Ishikawa (cell line): ENCODE measurements at regions not wholly inside any gene's neighbourhood (a gene's known extent, or its start where the extent isn't known, plus 50 kb on each side); places are given as distances from the start of the nearest gene placed in this dataset.

Experiments
- CEBPB ChIP-seq: IDR thresholded peaks from 2 replicates; pipeline ENCODE4 v1.6.1; 2012
- CREB1 ChIP-seq: IDR thresholded peaks from 2 replicates; pipeline ENCODE4 v1.6.1; 2012; ENCODE audit warnings: low read depth
- EGR1 ChIP-seq: IDR thresholded peaks from 2 replicates; pipeline ENCODE4 v1.6.1; 2012
- EP300 ChIP-seq: IDR thresholded peaks from 2 replicates; pipeline ENCODE4 v1.6.1; 2012; ENCODE audit warnings: borderline replicate concordance
- FOXM1 ChIP-seq: IDR thresholded peaks from 2 replicates; pipeline ENCODE4 v1.6.1; 2012; ENCODE audit warnings: low read depth, borderline replicate concordance
- MAX ChIP-seq: IDR thresholded peaks from 2 replicates; pipeline ENCODE4 v1.6.1; 2012
- NFIC ChIP-seq: IDR thresholded peaks from 2 replicates; pipeline ENCODE4 v1.6.1; 2012
- RAD21 ChIP-seq: IDR thresholded peaks from 2 replicates; pipeline ENCODE4 v1.6.1; 2012; ENCODE audit warnings: low read depth
- REST ChIP-seq: IDR thresholded peaks from 2 replicates; pipeline ENCODE4 v1.6.1; 2012; ENCODE audit warnings: low read depth, mild to moderate bottlenecking
- TAF1 ChIP-seq: IDR thresholded peaks from 2 replicates; pipeline ENCODE4 v1.6.1; 2012; ENCODE audit warnings: low read depth, mild to moderate bottlenecking
- TCF12 ChIP-seq: IDR thresholded peaks from 2 replicates; pipeline ENCODE4 v1.6.1; 2012; ENCODE audit warnings: low read depth
- TEAD4 ChIP-seq: IDR thresholded peaks from 2 replicates; pipeline ENCODE4 v1.6.1; 2012
- USF1 ChIP-seq: IDR thresholded peaks from 2 replicates; pipeline ENCODE4 v1.6.1; 2012
- YY1 ChIP-seq: IDR thresholded peaks from 2 replicates; pipeline ENCODE4 v1.6.1; 2012; ENCODE audit warnings: low read depth
- ZBTB7A ChIP-seq: IDR thresholded peaks from 2 replicates; pipeline ENCODE4 v1.6.1; 2012; ENCODE audit warnings: low read depth

- TF ChIP-seq CEBPB = no peak
Observed at GRCh38 chr7:47100148-47100816, 481.6 kb downstream of the TNS3 start.

GRCh38 chr7:47097431-47097830 lies 484.5 kb downstream of the TNS3 start:
- TF ChIP-seq TCF12 (no peak), RAD21 (no peak), TEAD4 (no peak), FOXM1 (no peak), EP300 (no peak)

- TF ChIP-seq MAX (no peak), REST (no peak), YY1 (no peak)
Observed at GRCh38 chr7:47095946-47096345, 486.0 kb downstream of the TNS3 start.

- TF ChIP-seq REST = no peak
Observed at GRCh38 chr7:47094462-47094861, 487.4 kb downstream of the TNS3 start.

GRCh38 chr7:47093320-47094234 lies 488.3 kb downstream of the TNS3 start:
- TF ChIP-seq TEAD4 (no peak), EP300 (no peak), TCF12 (no peak), YY1 (no peak), MAX (no peak), FOXM1 (no peak), ZBTB7A (no peak), CREB1 (no peak), REST (no peak), USF1 (no peak), EGR1 (no peak), CEBPB (no peak), RAD21 (no peak), NFIC (no peak)

GRCh38 chr7:47092336-47092735 lies 489.6 kb downstream of the TNS3 start:
- TF ChIP-seq CEBPB (no peak), TAF1 (no peak)
